Smooth muscle cell (in vitro differentiated cells): ENCODE measurements at regions not wholly inside any gene's neighbourhood (a gene's known extent, or its start where the extent isn't known, plus 50 kb on each side); places are given as distances from the start of the nearest gene placed in this dataset.

Experiments used
- DNase-seq: peaks from one replicate; lab custom pipeline; 2025; ENCODE audit not compliant: unreplicated experiment; lab: John Stamatoyannopoulos, UW
- H2AFZ ChIP-seq: fragments of 200-600 bp; sonication (generic); 2 replicates; pipeline ENCODE4 v1.6.0; 2016; ENCODE audit warnings: antibody characterized with exemption, low read depth, mild to moderate bottlenecking
- H3F3A ChIP-seq: fragments of 200-600 bp; sonication (generic); 2 replicates; pipeline ENCODE4 v1.6.0; 2017; ENCODE audit warnings: antibody characterized with exemption, low read depth
- H3K27ac ChIP-seq: fragments of 200-600 bp; sonication (generic); 2 replicates; pipeline ENCODE4 v1.5.1; 2016; ENCODE audit warnings: low read depth, mild to moderate bottlenecking
- H3K27me3 ChIP-seq: fragments of 200-600 bp; sonication (generic); 2 replicates; pipeline ENCODE4 v1.6.1; 2016; ENCODE audit warnings: low read depth, mild to moderate bottlenecking
- H3K36me3 ChIP-seq: fragments of 200-600 bp; sonication (generic); 2 replicates; pipeline ENCODE4 v1.5.1; 2016; ENCODE audit warnings: low read depth
- H3K4me1 ChIP-seq: fragments of 200-600 bp; sonication (generic); 2 replicates; pipeline ENCODE4 v1.5.1; 2016; ENCODE audit warnings: low read depth
- H3K4me2 ChIP-seq: fragments of 200-600 bp; sonication (generic); 2 replicates; pipeline ENCODE4 v1.6.0; 2016; ENCODE audit warnings: mild to moderate bottlenecking
- H3K4me3 ChIP-seq: fragments of 200-600 bp; sonication (generic); 2 replicates; pipeline ENCODE4 v1.5.1; 2016; ENCODE audit warnings: mild to moderate bottlenecking
- H3K79me2 ChIP-seq: fragments of 200-600 bp; sonication (generic); 2 replicates; pipeline ENCODE4 v1.6.0; 2016; ENCODE audit warnings: low read depth, mild to moderate bottlenecking
- H3K9ac ChIP-seq: fragments of 200-600 bp; sonication (generic); 2 replicates; pipeline ENCODE4 v1.6.0; 2016; ENCODE audit warnings: low read depth
- H3K9me3 ChIP-seq: fragments of 200-600 bp; sonication (generic); replicated peaks from 2 replicates; pipeline ENCODE4 v1.5.1; 2016; ENCODE audit warnings: low read depth
- H4K20me1 ChIP-seq: fragments of 200-600 bp; sonication (generic); 2 replicates; pipeline ENCODE4 v1.6.0; 2016; ENCODE audit warnings: low read depth
- WGBS: methylation state at CpG from one replicate; pipeline ENCODE4 v1.1.7; 2016; ENCODE audit warnings: low lambda C conversion rate; 5-methylcytosine and 5-hydroxymethylcytosine counted together
- TF ChIP-seq, protein P1 (sequence below): fragments of 200-600 bp; sonication (generic); IDR thresholded peaks from 2 replicates; pipeline ENCODE4 v1.5.1; 2017; ENCODE audit warnings: borderline replicate concordance, mild to moderate bottlenecking, antibody characterized with exemption; ENCODE audit not compliant: insufficient read depth, poor library complexity, severe bottlenecking

DNA sequence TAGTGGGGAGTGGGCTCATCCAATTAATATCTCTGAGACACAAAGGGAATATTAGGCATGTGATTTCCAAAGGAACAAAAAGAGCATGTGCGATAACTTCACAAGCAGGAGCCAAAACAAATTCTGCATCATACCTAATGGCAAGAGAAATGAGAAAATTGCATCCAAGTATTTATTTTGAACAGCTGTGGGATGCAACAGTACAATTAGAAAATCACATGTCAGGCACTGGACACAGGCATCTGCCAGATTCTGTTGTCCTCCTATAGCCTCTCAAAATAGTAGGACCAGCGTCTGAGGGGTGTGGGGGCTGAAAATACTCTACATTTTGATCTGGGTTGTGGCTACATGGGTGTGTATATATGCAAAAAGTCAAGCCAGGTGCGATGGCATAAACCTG lies 66.3 kb downstream of the EDN1 start:
- H3K27me3 ChIP-seq: no peaks in the 10 kb centered on the region
- H2AFZ ChIP-seq: no peak overlapping the region
- TF ChIP-seq, protein P1, sequence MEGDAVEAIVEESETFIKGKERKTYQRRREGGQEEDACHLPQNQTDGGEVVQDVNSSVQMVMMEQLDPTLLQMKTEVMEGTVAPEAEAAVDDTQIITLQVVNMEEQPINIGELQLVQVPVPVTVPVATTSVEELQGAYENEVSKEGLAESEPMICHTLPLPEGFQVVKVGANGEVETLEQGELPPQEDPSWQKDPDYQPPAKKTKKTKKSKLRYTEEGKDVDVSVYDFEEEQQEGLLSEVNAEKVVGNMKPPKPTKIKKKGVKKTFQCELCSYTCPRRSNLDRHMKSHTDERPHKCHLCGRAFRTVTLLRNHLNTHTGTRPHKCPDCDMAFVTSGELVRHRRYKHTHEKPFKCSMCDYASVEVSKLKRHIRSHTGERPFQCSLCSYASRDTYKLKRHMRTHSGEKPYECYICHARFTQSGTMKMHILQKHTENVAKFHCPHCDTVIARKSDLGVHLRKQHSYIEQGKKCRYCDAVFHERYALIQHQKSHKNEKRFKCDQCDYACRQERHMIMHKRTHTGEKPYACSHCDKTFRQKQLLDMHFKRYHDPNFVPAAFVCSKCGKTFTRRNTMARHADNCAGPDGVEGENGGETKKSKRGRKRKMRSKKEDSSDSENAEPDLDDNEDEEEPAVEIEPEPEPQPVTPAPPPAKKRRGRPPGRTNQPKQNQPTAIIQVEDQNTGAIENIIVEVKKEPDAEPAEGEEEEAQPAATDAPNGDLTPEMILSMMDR: no peak
- no peak overlapping the region for H3K9ac ChIP-seq
- no peaks in the 10 kb centered on the region for H3K36me3 ChIP-seq
- no peaks in the 10 kb centered on the region for H4K20me1 ChIP-seq
- H3K4me2 ChIP-seq: no peak overlapping the region
- no peak overlapping the region for H3K27ac ChIP-seq
- no peaks in the 10 kb centered on the region for H3K79me2 ChIP-seq
- no peak for DNase-seq
- no peaks in the 10 kb centered on the region for H3F3A ChIP-seq
- no peak overlapping the region for H3K4me3 ChIP-seq
- WGBS: 99% methylated on average over 3 of the region's 3 CpGs
- H3K4me1 ChIP-seq: peaks cover 12% of the 10 kb centered on the region
- H3K9me3 ChIP-seq: peaks cover 3% of the 10 kb centered on the region

GRCh38 chr6:12356983-12357972 lies 67.1 kb downstream of the EDN1 start:
- Histone ChIP-seq H3K4me2 (no peak overlapping the region), H3K4me3 (no peak overlapping the region), H3K4me1 (peaks cover 12% of the 10 kb centered on the region), H2AFZ (no peak overlapping the region), H3K36me3 (no peaks in the 10 kb centered on the region), H3K27me3 (no peaks in the 10 kb centered on the region), H3K9me3 (no peaks in the 10 kb centered on the region), H3F3A (no peaks in the 10 kb centered on the region), H4K20me1 (no peaks in the 10 kb centered on the region), H3K9ac (no peak overlapping the region), H3K27ac (no peak overlapping the region), H3K79me2 (no peaks in the 10 kb centered on the region)
- 91% methylated on average over 11 of the region's 11 CpGs for WGBS
- TF ChIP-seq, protein P1: no peak
- no peak for DNase-seq

DNA sequence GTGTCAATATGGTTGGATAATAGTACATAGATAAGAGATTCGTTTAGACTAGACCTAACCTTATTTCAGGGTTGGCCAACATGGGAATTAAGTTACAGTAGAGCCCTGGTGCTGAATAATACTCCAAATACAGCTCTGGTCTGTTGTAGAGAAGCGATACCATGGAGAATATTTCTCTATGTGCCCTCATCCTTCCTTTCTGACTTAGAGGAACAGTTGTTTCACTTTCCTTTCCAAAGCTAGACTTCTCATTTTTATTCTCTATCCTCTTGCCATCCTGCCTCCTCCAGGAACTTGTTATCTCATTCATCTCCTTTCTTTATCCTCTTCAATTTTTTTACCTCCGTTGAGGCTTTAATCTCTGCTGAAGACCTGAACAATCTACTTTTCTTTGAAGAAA lies 68.9 kb downstream of the EDN1 start:
- no peak for DNase-seq
- Histone ChIP-seq H3K4me1 (peaks cover 11% of the 10 kb centered on the region), H3K27me3 (no peaks in the 10 kb centered on the region), H3F3A (no peaks in the 10 kb centered on the region), H3K36me3 (no peaks in the 10 kb centered on the region), H3K9me3 (no peaks in the 10 kb centered on the region), H3K79me2 (no peaks in the 10 kb centered on the region), H3K27ac (no peak overlapping the region), H3K9ac (no peak overlapping the region), H3K4me3 (no peak overlapping the region), H3K4me2 (no peak overlapping the region), H4K20me1 (no peaks in the 10 kb centered on the region), H2AFZ (peak overlapping the region; percentile 6)
- WGBS: 79% methylated on average over 3 of the region's 3 CpGs
- TF ChIP-seq, protein P1: no peak
